ENCODE measurements at regions not wholly inside any gene's neighbourhood (a gene's known extent, or its start where the extent isn't known, plus 50 kb on each side); places are given as distances from the start of the nearest gene placed in this dataset.

- in situ Hi-C loops (cut with HindIII; ENCODE audit: low pct_unique_long_range_greater_than_20kb, low sequenced_read_pairs), result no loop called here
- no peak for DNase-seq (ENCODE audit: low read depth, low spot score)
Measured at GRCh38 chr7:128165927-128166420, 75.1 kb upstream of the LEP start.

- no peak for DNase-seq (ENCODE audit: low read depth, low spot score)
- in situ Hi-C loops (cut with HindIII; ENCODE audit: low pct_unique_long_range_greater_than_20kb, low sequenced_read_pairs), result no loop called here
Measured at GRCh38 chr7:128166603-128167041, 74.5 kb upstream of the LEP start.

GRCh38 chr7:128167042-128167701, 73.9 kb upstream of the LEP start:
- DNase-seq (ENCODE audit: low read depth, low spot score), result peak; percentile 77
- in situ Hi-C loops (cut with HindIII; ENCODE audit: low pct_unique_long_range_greater_than_20kb, low sequenced_read_pairs), result no loop called here

GRCh38 chr7:128167791-128168666, 73.0 kb upstream of the LEP start:
- in situ Hi-C loops (cut with HindIII; ENCODE audit: low pct_unique_long_range_greater_than_20kb, low sequenced_read_pairs), result no loop called here
- DNase-seq (ENCODE audit: low read depth, low spot score), result no peak

- in situ Hi-C loops (cut with HindIII; ENCODE audit: low pct_unique_long_range_greater_than_20kb, low sequenced_read_pairs), result no loop called here
- DNase-seq (ENCODE audit: low read depth, low spot score), result no peak
Measured at GRCh38 chr7:128168667-128169210, 72.3 kb upstream of the LEP start.

- no peak for DNase-seq (ENCODE audit: low read depth, low spot score)
- in situ Hi-C loops (cut with HindIII; ENCODE audit: low pct_unique_long_range_greater_than_20kb, low sequenced_read_pairs), result no loop called here
Measured at GRCh38 chr7:128170461-128170860, 70.6 kb upstream of the LEP start.

- in situ Hi-C loops (cut with HindIII; ENCODE audit: low pct_unique_long_range_greater_than_20kb, low sequenced_read_pairs), result no loop called here
- no peak for DNase-seq (ENCODE audit: low read depth, low spot score)
Measured at GRCh38 chr7:128171342-128171918, 69.6 kb upstream of the LEP start.

- no peak for DNase-seq (ENCODE audit: low read depth, low spot score)
- in situ Hi-C loops (cut with HindIII; ENCODE audit: low pct_unique_long_range_greater_than_20kb, low sequenced_read_pairs), result no loop called here
Measured at GRCh38 chr7:128172151-128172550, 68.9 kb upstream of the LEP start.

GRCh38 chr7:128172963-128173362, 68.1 kb upstream of the LEP start:
- in situ Hi-C loops (cut with HindIII; ENCODE audit: low pct_unique_long_range_greater_than_20kb, low sequenced_read_pairs), result no loop called here
- no peak for DNase-seq (ENCODE audit: low read depth, low spot score)

GRCh38 chr7:128174386-128174785, 66.7 kb upstream of the LEP start:
- no peak for DNase-seq (ENCODE audit: low read depth, low spot score)

GRCh38 chr7:128176696-128177095, 64.4 kb upstream of the LEP start:
- DNase-seq (ENCODE audit: low read depth, low spot score), result no peak

More at GRCh38 chr7:128174386-128174785, 66.7 kb upstream of the LEP start:
- in situ Hi-C loops (cut with HindIII; ENCODE audit: low pct_unique_long_range_greater_than_20kb, low sequenced_read_pairs), result no loop called here

GRCh38 chr7:128177768-128178550, 63.1 kb upstream of the LEP start:
- no peak for DNase-seq (ENCODE audit: low read depth, low spot score)
- in situ Hi-C loops (cut with HindIII; ENCODE audit: low pct_unique_long_range_greater_than_20kb, low sequenced_read_pairs), result no loop called here

More at GRCh38 chr7:128176696-128177095, 64.4 kb upstream of the LEP start:
- in situ Hi-C loops (cut with HindIII; ENCODE audit: low pct_unique_long_range_greater_than_20kb, low sequenced_read_pairs), result no loop called here

- no peak for DNase-seq (ENCODE audit: low read depth, low spot score)
- in situ Hi-C loops (cut with HindIII; ENCODE audit: low pct_unique_long_range_greater_than_20kb, low sequenced_read_pairs), result no loop called here
Measured at GRCh38 chr7:128178611-128179010, 62.5 kb upstream of the LEP start.

- no peak for DNase-seq (ENCODE audit: low read depth, low spot score)
- in situ Hi-C loops (cut with HindIII; ENCODE audit: low pct_unique_long_range_greater_than_20kb, low sequenced_read_pairs), result no loop called here
Measured at GRCh38 chr7:128188396-128189230, 52.5 kb upstream of the LEP start.

- in situ Hi-C loops (cut with HindIII; ENCODE audit: low pct_unique_long_range_greater_than_20kb, low sequenced_read_pairs), result no loop called here
- no peak for DNase-seq (ENCODE audit: low read depth, low spot score)
Measured at GRCh38 chr7:128189231-128189930, 51.7 kb upstream of the LEP start.

- in situ Hi-C loops (cut with HindIII; ENCODE audit: low pct_unique_long_range_greater_than_20kb, low sequenced_read_pairs), result no loop called here
- DNase-seq (ENCODE audit: low read depth, low spot score), result no peak
Measured at GRCh38 chr7:128190051-128190647, 50.9 kb upstream of the LEP start.
